ENCODE measurements at regions not wholly inside any gene's neighbourhood (a gene's known extent, or its start where the extent isn't known, plus 50 kb on each side); places are given as distances from the start of the nearest gene placed in this dataset.

DNA sequence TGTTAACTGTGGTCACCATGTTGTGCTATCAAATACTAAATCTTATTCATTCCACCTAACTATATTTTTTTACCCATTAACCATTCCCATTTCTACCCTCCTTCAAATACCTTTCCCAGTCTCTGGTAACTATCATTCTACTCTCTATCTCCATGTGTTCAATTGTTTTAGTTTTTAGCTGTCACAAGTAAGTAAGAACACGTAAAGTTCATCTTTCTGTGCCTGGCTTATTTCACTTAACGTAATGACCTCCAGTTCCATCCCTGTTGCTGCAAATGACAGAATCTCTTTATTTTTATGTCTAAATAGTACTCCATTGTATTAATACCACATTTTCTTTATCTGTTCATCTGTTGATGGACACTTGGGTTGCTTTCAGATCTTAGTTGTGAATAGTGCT is 485.1 kb upstream of the CD180 start:
- DNase-seq (ENCODE audit: low spot score): no peak

DNA sequence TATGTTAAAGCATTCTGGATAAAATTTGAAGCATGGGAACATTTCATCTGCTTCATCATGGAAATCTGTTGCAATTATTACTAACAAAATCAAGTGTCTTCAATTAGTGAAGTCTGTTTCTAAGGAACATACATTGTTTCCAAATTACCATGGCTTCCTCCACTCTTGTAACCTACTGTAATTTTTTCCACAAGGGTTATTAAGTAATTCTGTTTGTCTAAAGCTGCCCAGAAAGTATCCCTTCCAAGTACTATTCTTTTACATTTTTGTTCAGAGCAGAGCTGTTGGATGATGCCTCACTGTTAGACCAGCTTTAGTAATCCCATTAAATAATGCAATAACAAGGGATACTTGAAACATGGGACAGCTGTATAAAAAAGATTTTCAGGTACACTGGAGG is 483.5 kb upstream of the CD180 start:
- DNase-seq (ENCODE audit: low spot score): no peak

DNA sequence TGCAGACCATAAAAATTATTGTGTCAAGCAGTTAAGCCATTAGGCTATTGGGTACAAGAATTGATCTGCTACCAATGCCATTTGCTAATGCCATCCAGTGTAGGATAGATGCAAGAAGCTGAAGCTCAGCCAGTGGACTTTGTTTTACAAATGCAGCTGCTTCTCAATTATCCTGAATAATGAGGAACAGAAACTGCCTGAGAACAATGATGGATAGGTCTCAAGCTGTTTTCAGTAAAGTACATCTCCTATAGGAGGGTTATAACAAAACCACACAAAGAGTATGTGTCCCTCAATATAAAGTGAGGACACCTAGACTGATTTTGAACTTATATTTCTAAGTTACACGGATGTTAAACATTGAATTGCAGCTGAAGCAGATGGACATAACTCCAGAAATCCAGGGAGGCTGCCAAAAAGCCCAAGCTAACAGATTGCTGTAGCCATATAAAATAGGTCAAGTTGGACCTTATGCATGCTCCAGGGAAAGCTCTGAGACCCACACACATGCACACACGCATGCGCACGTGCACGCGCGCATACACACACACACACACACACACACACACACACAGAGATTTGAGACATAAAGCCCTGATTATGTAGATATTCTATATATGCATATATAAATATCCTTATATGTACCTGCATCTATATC is 482.7 kb upstream of the CD180 start:
- no peak for DNase-seq (ENCODE audit: low spot score)

DNA sequence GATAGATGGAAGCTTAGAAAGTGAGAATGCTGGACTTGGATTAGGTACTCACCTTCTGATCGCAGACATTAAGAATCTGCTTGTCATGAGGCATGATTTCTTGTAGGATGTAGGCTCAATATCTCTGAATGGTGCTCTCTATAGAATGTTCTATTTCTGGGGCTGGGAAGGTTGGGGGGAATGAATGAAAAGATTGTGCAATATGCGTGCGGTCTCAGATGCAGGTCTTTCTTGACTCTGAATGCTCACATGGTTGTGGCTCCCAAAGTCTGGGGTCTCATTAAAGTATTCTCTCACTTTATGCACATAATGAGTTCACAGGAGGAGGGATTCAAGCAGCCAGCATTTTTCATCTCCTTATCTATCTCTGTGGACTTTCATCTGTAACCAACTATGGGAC is 482.0 kb upstream of the CD180 start:
- no peak for DNase-seq (ENCODE audit: low spot score)

DNA sequence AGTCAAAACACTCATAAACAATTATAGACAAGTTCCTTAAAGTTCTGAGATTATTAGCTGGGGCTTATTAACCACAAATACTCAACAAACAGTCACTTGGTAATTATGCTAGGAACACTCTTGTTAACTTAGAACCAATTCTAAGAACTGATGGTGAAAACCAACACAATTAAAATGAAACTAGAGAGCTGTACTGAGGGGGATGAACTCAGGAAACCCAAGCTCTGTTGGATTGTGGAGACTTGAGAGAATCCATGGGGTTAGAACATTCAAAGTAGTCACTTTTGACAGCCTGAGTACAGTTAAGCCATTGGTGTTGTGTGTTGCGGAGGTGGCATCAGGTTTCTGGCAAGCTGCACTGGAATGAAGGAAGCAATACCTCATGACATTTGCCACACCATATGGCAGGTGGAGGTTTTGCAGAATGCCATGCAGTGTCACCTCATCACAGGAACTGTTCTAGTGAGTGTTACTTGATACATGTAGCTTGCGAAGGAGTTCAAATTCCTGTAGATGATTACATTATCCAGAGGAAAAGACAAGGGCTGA is 480.9 kb upstream of the CD180 start:
- DNase-seq (ENCODE audit: low spot score): no peak

DNA sequence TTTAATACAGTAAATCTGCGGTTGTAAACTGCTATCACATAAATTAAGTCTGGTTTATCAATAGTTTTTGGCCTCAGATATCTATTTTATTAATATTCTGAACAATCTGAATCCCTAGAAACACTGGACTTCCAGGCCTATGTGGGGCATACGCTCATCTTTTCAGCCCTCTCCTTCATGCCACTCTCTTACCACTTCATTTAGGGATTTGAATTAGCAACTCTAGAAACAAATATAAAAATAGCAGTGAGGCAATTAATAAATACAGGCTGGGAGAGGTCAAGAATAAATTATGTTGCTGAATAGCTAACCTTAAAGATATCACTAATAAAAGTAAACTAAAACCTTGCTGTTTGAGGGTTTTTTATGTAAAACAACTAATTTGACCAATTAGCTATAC is 480.3 kb upstream of the CD180 start:
- DNase-seq (ENCODE audit: low spot score): no peak

DNA sequence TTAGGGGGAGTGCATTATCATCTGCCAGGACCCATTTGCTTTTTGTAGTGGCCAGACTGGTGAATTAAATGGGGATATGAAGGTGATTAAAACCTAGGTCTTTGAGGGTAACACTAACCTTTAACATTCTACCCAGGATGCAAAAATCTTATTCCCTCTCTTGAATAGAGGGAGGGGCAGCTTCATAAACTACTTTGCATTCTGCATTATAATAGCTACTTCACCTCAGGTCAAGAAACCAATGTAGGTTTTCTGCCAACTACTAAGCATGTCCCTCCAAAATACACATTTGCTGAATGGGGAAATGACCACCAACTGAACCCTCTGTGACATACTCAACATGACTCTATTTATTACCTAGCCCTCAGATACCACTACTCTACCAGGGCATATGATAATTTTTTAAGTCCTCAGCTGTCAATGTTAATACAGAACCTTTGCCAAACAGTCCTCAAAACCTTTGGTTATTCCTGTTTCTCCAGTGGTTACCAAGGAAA is 477.6 kb upstream of the CD180 start:
- DNase-seq (ENCODE audit: low spot score): no peak

DNA sequence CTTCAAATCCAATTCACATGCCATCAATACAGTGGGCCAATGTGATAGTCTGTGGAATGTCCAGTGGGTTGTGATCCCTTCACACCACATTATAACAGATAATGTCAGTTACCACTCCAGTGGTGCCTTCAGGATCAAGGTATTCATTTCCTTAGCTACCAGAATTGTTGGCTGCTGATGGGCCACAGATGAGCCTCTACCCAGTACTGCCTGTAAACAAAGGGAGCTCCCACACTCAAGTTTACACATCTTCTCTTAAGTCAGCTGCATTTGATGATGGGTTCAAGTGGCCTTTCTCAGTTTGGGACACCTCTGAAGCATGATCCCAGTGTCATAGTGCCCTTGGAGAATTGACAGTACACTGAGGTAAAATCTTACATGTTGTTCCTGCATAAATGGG is 477.0 kb upstream of the CD180 start:
- no peak for DNase-seq (ENCODE audit: low spot score)

DNA sequence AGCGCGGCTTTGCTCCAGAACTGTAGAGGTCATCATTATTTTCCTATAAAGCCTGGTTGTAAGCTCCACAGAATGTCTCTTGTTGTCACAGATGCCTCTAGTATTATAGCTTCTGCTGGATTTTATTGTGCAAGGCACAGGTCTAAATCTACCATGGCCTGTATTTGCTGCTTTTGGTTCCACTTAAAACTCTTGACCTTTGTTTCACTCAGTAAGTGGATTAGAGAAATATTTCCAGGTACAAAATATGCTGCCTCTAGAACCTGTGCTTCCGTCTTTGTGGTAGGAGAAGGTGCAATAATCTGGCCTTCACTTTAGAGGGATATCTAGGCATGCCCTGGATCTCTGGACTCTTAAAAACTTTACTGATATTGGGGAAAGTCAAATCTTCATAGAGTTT is 476.6 kb upstream of the CD180 start:
- no peak for DNase-seq (ENCODE audit: low spot score)

DNA sequence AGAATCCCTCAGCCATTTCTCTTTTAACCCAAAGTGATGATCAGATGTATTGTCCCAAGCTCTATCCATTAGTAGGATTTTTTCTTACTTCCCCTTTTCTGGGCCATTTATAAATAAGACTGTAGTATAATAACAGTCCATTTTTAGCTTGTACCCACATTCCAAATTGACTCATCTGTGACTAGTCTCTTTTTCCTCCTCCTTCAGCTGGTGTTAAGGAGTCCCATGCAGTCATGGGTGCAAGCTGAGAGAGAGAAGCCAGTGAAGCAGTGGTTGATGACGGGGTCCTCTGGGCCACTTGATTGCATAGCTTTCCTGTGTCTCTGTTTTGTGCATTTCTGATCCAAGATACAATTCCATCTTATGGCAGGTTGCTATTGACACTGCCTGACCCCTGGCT is 476.0 kb upstream of the CD180 start:
- no peak for DNase-seq (ENCODE audit: low spot score)

DNA sequence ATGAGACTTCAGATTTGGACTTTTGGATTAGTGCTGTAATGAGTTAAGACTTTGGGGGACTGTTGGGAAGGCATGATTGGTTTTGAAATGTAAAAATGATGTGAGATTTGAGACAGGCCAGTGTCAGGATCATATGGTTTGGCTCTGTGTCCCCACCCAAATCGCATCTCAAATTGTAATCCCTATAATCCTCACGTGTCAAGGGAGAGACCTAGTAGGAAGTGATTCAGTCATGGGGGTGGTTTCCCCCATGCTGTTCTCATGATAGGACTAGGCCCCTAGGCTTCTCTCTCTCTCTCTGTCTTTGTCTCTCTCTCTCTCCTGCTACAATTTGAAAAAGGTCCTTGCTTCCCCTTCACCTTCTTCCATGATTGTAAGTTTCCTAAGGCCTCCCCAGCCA is 473.3 kb upstream of the CD180 start:
- DNase-seq (ENCODE audit: low spot score): no peak

DNA sequence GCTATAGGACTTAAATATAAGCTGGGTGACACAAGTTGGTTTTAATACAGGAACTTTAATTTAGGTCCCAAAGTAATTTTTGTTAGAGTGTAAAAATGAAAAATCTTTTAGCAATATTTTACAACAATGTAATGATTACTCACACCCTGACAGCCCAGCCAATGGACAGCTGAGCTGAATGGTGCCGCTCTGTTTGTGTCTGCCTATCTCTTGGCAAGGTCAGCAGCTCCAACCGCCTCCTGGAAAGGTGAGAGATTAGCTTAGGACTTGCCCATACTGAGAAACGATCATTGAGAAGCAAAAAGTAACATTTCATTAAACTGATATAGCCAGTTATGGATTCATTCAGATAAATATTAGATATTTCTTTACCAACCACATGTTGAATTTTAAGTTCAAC is 463.6 kb upstream of the CD180 start:
- DNase-seq (ENCODE audit: low spot score): no peak

DNA sequence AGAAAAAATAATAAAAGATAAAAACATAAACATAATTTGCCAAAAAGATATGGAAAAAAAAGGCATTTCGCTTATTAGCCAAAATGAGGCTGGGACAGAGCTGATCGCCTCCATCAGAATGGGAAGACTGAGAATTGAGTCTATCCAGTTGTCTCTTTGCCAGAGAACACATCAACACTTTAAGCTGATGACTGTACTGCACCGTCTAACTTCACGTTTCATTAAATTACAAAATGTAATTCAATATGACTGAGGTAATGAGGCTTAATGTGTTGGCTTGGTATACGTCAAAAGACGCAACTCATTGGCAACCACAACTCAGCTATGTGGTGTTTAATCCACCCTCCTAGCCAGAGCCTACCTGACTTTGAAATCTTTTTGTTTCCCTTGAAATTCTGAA is 462.7 kb upstream of the CD180 start:
- DNase-seq (ENCODE audit: low spot score): no peak

DNA sequence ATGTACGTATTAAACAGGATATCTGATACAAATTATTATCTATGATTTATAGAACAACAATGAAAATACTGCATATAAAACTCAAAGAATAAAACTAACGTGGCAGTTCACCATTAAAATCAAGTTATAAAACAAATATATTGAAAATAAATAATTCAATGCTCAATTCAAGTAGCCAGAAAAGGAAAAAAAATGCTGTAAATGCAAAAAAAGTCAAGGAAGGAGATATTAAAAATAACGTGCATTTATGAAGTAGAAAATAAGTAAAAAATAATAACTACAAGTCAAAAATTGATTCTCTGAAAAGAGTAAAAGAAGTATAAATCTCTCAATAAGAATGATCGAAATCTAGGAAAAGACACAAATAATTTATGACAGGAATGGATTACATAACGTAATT is 460.5 kb upstream of the CD180 start:
- DNase-seq (ENCODE audit: low spot score): no peak

DNA sequence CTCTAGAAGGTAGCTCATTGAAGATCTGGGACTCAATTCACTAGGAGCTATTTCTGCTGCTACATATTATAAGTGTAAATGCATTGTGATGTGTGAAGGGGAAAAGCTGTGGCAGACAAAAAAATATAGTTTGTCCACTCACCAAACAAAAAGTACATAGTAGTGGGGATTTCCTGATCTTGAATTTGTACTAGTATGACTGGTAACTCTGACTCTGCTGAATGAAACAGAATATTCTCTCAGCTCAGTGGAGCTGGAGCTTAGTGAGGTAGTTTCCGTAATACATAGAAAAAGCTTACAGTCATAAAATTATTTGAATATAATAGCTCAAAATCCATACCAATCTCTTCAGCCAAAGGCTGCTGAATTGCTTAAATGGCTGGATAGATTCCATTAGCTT is 455.6 kb upstream of the CD180 start:
- no peak for DNase-seq (ENCODE audit: low spot score)

DNA sequence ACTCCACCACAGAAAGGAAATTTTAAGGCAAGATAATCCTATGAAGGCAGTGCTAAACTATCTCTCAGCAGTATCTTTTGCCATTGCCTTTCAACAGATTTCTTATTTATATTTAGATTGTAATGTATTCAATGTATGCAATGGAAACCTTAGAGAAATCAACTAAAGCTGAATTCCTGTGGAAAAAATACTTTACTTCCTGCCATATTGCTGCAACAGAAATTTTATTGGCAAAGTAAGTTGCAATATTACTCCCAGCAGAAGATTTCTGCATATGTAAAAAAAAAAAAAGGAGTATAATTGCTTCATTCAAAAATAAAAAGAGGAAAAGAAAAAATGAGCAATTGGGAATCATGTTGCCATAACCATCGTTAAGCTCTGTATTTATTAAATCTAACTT is 454.6 kb upstream of the CD180 start:
- DNase-seq (ENCODE audit: low spot score): no peak

DNA sequence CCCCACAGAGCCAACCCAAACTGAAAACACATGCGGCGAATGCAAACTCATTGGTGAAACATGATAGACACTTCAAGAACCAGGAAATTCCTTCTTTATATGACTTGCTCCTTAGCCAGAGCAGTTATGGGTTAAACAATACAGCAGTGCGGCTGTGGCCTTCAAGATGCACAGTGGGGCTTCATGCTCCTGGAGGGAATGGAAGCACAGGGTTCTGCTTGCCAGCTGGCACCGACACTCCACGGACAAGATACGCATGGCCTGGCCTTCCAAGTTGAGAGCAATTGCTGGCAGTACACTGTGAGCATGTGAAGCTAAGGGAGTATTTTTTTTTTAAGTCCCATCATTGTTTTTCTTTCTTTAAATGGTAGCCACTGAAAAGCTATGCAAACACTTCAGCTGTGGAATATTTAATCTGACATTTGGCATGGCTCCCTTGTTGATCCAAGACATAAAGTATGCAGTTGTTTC is 451.6 kb upstream of the CD180 start:
- no peak for DNase-seq (ENCODE audit: low spot score)

DNA sequence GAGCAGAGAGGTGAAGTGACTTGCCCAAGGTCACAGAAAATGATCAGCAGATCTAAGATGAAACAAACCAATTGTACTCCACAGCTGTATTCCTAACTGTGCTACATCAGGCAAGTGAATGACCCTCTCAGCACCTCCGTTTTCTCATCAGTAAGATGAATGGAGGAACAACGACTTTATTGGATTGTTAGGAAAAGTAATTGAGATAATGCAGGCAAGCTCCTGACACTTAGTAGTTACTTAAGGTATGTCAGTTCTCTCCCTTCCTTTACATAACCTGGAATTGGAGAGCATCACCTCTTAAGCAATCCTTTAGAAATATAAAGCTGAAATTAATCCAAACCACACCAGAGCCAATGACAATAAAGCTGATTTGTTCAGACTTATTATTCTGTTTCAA is 451.2 kb upstream of the CD180 start:
- DNase-seq (ENCODE audit: low spot score): no peak

DNA sequence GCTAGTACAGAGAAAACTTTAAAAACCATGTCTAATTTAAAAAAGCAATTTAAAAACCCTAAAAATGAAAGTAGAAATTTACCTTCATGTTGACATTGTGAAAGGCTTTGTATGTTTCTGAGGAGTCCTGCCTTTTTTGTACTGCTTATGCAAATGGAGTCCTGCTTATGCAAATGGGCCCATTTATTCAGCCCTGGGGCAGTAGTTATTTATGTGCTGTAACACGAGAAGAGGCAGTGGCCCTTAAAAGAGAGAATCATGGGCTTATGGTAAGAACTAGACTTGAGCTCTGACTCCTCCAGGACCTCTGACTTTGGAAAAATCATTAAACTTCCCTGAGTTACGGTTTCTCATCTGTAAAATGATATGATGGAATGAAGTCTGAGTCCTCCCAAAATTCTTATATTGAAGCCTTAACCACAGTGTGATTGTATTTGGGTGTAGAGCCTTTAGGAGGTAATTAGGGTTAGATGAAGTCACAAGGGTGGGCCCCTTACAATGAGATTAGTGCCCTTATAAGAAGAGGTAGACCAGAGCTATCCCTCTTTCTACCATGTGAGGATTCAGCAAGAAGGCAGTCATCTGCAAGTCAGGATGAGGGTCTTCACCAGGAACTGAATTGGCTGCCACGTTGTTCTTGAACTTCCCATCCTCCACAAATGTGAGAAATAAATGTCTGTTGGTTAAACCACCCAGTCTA is 447.8 kb upstream of the CD180 start:
- DNase-seq (ENCODE audit: low spot score): no peak

DNA sequence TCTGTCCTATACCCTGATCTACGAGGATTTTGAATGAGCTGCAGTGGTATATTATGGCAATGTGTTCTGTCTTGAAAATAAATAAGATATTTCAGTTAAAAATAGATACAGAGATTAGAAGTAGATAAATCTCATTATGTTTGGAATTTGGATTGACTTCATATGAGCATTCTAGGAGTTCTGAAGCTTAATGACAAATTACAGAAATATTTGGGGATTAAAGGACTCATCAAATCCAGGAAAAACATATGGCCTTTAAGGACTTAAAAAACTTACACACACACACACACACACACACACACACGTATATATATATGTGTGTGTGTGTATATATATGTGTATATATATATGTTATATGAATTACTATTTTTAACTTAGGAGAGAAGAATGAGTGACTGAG is 446.9 kb upstream of the CD180 start:
- no peak for DNase-seq (ENCODE audit: low spot score)

DNA sequence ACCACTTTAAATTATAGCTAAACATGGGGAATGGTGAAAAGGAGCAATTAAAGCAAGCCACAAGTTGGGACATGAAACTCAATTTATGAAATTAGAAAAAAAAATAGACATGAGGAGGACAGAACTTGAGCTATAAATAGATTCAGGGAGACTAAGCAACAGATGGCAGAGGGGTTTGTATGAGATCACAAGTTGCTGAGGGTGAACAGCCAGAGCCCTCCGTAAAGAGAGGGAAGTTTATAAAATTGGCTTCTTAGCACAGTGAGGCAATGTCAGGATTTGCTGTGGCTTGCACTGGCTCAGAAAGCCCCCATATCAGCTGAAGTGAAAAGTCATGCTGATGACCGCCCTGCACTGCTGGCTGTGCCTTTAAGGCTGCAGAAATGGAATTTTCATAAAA is 443.4 kb upstream of the CD180 start:
- no peak for DNase-seq (ENCODE audit: low spot score)

DNA sequence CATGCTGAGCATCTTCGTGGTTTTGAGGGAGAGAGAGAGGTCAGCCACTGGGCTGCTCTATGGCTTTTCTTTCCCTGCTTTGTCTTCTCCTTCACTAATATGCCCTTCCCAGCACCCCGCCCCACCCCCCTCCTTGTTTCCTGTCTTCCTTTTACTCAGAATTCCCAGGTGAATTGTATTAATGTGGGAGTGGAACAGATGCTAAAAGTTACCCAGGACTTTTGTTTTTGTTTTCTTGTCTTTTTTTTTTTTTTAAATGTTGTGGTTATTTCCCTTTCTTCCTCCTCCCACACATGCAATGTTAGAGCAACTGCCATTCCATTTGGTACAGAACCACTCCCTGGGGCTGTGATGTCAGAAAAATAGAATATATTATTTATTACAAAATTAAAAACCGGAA is 442.7 kb upstream of the CD180 start:
- DNase-seq (ENCODE audit: low spot score): no peak

DNA sequence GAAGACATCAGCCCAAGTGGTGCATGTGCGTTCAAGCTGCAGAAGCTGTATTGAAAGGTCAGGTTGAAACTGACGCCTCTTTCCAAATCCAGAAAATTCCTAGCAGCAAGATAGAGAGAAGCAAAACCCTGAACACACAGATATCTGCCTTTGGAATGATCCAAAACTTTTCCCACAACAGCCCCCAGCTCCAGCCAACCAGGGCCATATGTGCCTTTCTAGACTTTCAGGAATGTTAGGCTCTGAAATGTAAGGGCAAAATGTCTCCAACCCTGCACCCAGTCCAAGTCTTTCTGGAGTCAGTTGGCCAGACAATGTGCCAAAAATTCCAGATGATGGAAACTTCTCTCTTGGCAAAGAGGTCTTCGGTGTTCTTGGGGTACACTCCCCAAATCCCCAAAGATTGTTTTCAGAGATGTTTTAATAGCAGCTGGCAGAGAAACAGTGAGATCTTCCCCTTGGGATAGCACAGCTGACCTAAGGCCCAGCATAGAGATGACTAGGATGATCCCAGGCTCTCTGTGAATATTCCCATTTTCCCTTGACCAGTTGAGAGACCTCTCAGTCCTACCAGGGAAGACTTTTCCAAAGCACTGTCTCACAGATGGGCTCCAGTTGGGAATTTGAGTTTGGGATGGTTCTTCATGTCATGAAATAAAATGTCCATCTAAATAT is 440.4 kb upstream of the CD180 start:
- DNase-seq (ENCODE audit: low spot score): no peak
